ELR (cell line): ENCODE measurements at regions not wholly inside any gene's neighbourhood (a gene's known extent, or its start where the extent isn't known, plus 50 kb on each side); places are given as distances from the start of the nearest gene placed in this dataset.

Experiments used
- DNase-seq: peaks from one replicate; pipeline ENCODE4 v3.0.0-alpha.2; 2015; ENCODE audit warnings: low read depth

- no peak for DNase-seq
These were observed 140.1 kb upstream of the TMEM108 start for GRCh38 chr3:132898141-132898540.

DNA sequence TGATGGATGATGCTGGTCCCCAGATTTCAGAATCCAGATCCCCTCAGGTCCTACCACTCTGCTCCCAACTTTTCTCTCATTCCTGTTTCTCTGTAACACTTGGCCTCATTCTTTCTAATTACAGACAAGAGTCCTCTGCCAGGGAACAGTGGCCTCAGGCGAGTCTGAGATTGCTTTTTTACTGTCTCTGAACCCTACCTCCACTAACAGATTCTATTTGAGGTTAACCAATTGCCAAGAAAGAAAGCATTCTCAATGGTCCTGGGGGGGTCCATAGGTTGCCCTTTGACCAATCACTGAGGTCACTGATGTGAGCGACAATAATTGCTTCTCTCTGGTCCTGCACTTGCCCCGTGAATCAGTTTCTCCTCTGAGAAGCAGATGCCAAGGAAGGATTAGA is 145.2 kb upstream of the TMEM108 start:
- no peak for DNase-seq

GRCh38 chr3:132881756-132882409 is 156.3 kb upstream of the TMEM108 start:
- no peak for DNase-seq

GRCh38 chr3:132880986-132881385 is 157.2 kb upstream of the TMEM108 start:
- no peak for DNase-seq

DNA sequence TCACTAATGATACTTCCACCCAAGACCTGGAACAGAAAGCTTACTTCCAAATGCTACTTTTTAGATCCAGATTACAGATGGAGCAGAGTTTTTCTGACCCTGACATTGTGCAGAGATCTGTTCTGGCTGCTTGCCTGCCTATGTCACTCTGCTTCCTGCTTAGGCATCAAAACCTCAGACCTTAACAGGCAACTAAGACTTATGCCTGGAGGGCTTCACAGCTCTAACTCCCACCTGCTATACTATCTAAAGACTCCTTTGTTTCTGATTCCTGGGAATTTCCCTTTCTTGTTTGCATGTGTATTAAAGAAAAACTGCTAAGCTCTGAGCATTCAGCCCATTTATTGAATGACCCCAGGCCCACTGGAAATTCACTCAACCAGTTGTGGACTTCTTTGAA is 157.4 kb upstream of the NPHP3 start:
- no peak for DNase-seq

GRCh38 chr3:132874701-132875100 is 152.5 kb upstream of the NPHP3 start:
- DNase-seq, result peak; percentile 9

- DNase-seq, result no peak
These were observed 150.5 kb upstream of the NPHP3 start for GRCh38 chr3:132872711-132873110.

DNA sequence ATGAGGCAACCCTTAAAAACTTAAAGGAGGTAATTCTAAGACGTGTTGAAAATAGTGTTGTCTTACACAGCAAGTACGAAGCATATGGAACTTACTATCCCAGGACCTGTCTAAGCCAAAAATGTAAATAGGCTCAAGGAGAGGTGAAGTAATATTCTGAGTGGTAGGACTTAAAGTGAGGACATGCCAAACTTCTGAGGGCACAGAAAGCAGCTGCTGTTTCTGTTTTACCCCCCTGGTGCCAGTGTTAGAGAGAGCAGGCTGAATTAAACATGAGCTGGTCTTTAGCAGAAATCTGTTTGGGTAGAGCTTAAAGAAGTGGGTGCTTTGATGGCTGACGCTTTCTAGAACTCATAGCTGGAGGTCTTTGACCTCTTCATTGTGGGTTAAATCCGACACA is 149.7 kb upstream of the NPHP3 start:
- no peak for DNase-seq

DNA sequence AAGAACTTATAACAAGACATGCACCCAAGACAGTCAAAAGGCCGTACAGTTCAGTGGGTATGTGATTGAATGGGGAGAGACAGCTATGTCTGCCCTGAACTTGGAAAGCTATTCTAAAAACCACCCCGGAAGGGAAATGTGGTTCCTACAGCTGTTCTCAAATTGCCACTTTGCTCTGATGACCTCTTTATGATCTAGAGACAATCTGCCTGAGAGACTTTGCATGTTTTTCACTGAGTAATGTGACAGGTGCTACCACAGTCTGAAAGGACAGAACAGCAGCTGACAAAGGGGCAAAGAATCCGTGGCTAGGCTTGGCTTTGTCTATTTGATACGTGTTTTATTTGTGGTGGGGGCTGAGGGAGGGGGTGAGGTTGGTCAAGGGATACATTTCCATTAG is 148.3 kb upstream of the NPHP3 start:
- no peak for DNase-seq

DNA sequence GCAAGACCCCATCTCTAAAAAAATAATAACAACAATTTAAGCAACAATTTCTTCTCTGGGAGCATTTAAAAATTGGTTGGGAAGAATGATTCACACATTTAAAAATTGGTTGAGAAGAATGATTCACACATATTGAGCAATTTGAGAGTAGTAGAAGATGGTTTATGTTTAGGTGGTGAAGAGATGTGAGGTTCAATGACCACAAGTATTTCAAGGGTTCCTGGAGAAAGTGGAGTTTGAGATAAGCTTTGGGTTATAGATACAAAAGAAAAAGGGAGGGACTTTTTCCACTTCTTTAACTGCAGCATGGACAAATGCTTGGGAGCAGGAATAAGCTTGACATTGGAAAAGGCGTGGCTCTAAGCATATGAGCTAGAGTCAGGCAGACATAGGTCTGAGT is 145.7 kb upstream of the NPHP3 start:
- peak; percentile 9 for DNase-seq

DNA sequence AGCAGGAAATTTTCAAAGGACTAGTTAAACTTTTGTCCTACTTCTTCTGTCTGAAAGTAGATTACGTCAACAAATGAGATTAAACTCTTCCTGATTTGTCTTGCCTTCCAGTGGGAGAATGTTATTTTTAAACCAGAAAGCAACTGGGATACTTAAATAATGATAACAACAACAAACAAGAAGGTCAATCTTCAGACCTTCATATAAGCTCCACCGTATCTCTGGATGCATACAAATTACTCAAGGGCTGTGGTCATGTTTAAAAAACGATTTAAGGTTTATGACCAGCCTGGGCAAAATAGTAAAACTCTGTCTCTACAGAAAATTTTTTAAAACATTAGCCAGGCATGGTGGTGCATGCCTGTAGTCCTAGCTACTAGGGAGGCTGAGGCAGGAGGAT is 145.3 kb upstream of the NPHP3 start:
- DNase-seq, result no peak

- DNase-seq, result no peak
These were observed 135.1 kb upstream of the NPHP3 start for GRCh38 chr3:132857317-132857716.

DNA sequence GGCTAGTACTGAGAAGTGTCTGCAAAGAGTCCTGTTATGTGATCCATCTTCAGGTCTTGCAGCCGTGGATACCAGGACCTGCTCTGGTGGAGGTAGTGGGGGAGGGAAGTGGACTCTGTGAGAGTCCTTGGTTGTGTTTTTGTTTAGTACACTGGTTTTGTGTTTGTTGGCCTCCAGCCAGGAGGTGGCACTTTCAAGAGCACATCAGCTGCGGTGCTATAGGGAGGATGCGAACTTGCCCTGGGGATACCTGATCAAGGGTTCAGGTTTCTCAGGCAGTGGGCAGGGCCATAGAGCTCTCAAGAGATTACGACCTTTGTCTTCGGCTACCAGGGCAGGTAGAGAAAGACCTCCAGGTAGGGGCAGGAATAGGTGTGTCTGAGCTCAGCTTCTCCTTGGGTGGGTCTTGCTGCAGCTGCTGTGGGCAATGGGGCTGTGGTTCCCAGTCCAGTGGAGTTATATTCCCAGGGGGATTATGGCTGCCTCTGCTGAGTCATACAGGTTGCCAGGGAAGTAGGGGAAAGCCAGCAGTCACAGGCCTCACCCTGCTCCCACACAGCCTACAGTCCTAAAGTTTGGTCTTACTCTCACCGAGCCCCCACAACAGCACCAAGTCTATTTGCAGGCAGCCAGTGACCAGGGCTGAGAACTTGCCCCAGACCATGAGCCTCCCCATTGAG is 132.8 kb upstream of the NPHP3 start:
- DNase-seq, result no peak

DNA sequence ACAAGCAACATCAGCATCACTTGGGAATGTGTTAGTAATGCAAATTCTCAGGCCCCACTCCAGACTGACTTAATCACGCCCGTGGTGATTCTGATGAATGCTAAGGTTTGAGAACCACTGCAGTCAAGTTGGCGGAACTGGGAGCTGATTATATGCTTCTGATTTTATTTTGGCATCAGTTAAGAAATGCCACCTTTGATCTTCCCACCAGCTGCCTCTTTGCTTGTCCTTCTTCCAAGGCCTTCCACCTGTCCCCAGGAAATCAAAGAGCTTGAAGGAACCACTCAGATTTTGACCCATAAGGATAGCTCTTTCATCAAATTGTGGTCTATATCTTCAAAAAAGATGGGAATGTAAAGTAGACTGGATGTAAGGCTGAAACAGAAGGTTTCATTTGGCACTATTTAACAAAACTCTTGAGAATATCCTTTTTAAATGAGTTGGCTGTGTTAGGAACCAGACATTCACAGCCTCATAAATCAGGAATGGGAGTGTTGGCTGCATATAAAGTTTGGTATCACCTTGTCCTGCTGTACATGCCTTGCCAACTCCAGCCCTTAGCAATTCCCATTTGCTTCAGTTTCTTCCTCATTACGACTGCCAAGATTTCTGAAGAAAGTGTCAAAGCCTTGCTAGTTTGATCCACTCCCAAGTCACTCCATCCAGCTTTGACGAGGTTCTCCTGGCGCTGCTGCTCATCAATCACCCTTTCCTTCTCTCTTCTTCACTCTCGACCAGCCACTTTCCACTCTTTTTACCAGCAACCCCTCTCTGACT is 125.8 kb upstream of the NPHP3 start:
- no peak for DNase-seq

DNA sequence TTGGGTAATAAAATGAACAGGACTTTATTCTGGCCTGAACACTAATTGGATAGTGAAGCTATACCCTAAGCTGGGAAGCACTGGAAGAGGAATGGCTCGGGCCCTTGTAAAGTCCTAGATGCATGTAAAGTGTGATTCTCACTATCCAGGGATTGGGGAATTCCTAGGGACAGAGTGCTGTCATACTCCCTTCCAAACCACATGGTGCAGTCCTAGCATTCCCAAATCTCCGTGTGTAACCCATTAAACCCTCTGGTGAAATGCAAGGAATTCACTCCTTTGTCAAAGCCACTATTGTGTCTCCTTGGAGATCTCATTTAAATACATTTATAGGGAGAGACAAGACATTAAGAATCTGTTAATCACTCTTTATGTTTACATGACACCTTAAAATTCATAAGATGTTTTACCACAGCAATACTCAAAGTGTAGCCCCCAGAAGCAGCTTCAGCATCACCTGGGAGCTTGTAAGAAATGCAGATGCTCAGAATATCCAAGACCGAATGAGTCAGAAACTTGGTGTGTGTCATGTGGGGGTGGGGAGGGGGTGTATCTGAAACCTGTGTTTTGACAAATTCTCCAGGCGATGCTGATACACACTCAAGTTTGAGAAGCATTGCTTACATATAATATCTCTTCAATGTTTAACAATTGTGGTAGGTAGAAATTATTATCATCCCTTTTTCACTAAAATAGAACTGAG is 121.8 kb upstream of the NPHP3 start:
- DNase-seq, result no peak

DNA sequence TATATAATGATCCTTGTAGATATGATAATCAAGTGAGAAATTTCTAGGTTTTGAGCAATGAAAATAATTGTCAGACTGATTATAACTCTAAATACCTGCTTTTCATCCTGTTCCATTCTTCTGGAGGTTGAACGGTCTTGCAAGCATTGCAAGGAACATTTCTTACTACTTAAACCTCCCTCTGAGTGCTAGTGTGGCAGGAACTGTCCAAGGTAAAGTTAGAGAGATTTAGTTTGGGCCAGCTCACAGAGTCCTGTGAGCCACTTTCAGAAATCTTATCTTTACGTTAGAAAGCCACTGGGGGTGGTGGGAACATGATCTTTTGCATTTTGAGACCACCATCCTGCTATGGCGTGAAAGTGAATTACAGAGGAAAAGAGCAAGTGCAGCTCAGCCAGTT is 121.1 kb upstream of the NPHP3 start:
- DNase-seq, result no peak

GRCh38 chr3:132841621-132842020 is 119.4 kb upstream of the NPHP3 start:
- no peak for DNase-seq

DNA sequence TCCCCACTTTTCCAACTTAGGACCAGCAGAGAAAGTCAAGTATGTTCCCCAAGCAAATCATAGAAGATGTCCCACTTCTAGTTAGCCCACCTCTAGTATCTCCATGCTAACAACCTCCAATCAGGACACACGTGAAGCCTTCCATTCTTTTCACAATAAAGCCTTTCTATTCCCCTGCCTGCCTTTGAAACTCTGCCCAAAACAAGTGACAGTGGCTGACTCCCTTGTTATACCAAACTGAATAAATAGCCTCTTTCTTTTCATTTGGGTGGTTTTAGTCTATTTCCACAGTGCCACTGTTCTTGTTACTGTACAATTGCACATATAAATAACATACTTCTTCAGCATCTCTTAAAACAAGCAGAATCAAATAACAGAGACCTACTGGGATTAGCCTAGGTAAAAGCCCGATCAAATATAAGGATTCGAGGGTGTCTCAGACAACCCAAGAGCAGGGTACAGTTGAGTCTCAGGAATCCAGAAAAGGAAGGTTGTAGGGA is 118.0 kb upstream of the NPHP3 start:
- no peak for DNase-seq

- DNase-seq, result no peak
These were observed 116.3 kb upstream of the NPHP3 start for GRCh38 chr3:132838477-132838876.

DNA sequence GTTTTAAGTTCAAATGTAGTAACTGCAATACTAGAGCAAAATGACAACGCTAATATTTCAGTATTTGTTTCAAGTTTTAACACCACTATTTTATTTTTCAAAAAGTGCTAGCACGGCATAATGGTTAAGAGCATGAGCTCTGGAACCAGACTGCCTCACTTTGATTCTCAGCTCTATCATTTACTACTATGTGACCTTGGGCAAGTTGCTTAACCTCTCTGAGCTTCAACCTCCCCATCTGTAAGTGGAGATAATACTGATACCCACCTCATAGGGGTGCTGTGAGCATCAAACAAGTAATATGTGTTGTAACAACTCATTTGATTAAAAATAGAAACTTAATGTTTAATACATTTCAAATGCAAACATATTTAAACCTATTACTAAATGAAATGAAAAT is 115.4 kb upstream of the NPHP3 start:
- DNase-seq, result no peak

- no peak for DNase-seq
These were observed 112.1 kb upstream of the NPHP3 start for GRCh38 chr3:132834356-132834755.

- DNase-seq, result no peak
These were observed 106.9 kb upstream of the NPHP3 start for GRCh38 chr3:132829101-132829500.

GRCh38 chr3:132822837-132823236 is 100.6 kb upstream of the NPHP3 start:
- DNase-seq, result no peak
